ENCODE measurements at regions not wholly inside any gene's neighbourhood (a gene's known extent, or its start where the extent isn't known, plus 50 kb on each side); places are given as distances from the start of the nearest gene placed in this dataset.
"Not testable (repeated sequence)": the region's sequence is repeated elsewhere in the genome, so short reads cannot be mapped to it uniquely, and the experiment has no call there.

GRCh38 chr3:145681181-145681580, 479.8 kb downstream of the PLOD2 start:
- no peak overlapping the region for H3K4me3 Mint-ChIP-seq
- no peak for ATAC-seq
- no peaks in the 10 kb centered on the region for H3K27me3 ChIP-seq (ENCODE audit: insufficient read depth)

GRCh38 chr3:145687978-145688377, 473.0 kb downstream of the PLOD2 start:
- H3K4me3 ChIP-seq; H3K4me1 Mint-ChIP-seq; H3K4me3 Mint-ChIP-seq; H3K36me3 Mint-ChIP-seq (ENCODE audit: low read depth); H3K27ac ChIP-seq (ENCODE audit: low read depth); H3K36me3 ChIP-seq (ENCODE audit: insufficient read depth); H3K9me3 Mint-ChIP-seq; H3K27me3 Mint-ChIP-seq (ENCODE audit: insufficient read depth, low read depth, poor library complexity); H3F3A ChIP-seq (replicated peaks; ENCODE audit: low read depth); H3K27me3 ChIP-seq (ENCODE audit: insufficient read depth); H3K79me2 ChIP-seq (replicated peaks; ENCODE audit: insufficient read depth); H3K4me1 ChIP-seq (ENCODE audit: insufficient read depth); H2AFZ ChIP-seq; H3K4me2 ChIP-seq; H3K9me2 ChIP-seq (ENCODE audit: insufficient read depth); H3K27ac Mint-ChIP-seq; H4K20me1 ChIP-seq (replicated peaks; ENCODE audit: insufficient read depth); DNase-seq (ENCODE audit: low spot score); ATAC-seq: not testable (repeated sequence)

More at GRCh38 chr3:145681181-145681580, 479.8 kb downstream of the PLOD2 start:
- DNase-seq (ENCODE audit: low spot score): no peak
- Mint-ChIP-seq H3K4me1 (peaks cover 3% of the 10 kb centered on the region; the same call in 1 of the 3 replicates), H3K36me3 (ENCODE audit: low read depth) (no peaks in the 10 kb centered on the region), H3K9me3 (no peaks in the 10 kb centered on the region), H3K27ac (no peak overlapping the region), H3K27me3 (ENCODE audit: insufficient read depth, low read depth, poor library complexity) (peaks cover 4% of the 10 kb centered on the region)
- no peak for TF ChIP-seq EZH2 (IDR thresholded peaks at IDR 0.05; ENCODE audit: low read depth, unreplicated experiment)
- TF ChIP-seq CTCF (conservative IDR thresholded peaks at IDR 0.05; ENCODE audit: low read depth in 2 of 2): no peak
- Histone ChIP-seq H4K20me1 (replicated peaks; ENCODE audit: insufficient read depth) (no peaks in the 10 kb centered on the region), H3K9me2 (ENCODE audit: insufficient read depth) (no peaks in the 10 kb centered on the region), H3F3A (replicated peaks; ENCODE audit: low read depth) (no peaks in the 10 kb centered on the region), H3K27ac (ENCODE audit: low read depth) (no peak overlapping the region), H3K4me3 (no peak overlapping the region), H3K79me2 (replicated peaks; ENCODE audit: insufficient read depth) (no peaks in the 10 kb centered on the region), H2AFZ (no peak overlapping the region), H3K4me2 (no peak overlapping the region), H3K36me3 (ENCODE audit: insufficient read depth) (no peaks in the 10 kb centered on the region), H3K4me1 (ENCODE audit: insufficient read depth) (no peaks in the 10 kb centered on the region)

GRCh38 chr3:145692751-145693150, 468.2 kb downstream of the PLOD2 start:
- H3K79me2 ChIP-seq (replicated peaks; ENCODE audit: insufficient read depth): no peaks in the 10 kb centered on the region
- H3K4me1 ChIP-seq (ENCODE audit: insufficient read depth): peaks cover 11% of the 10 kb centered on the region
- no peak overlapping the region for H3K27ac ChIP-seq (ENCODE audit: low read depth)
- no peaks in the 10 kb centered on the region for H3K36me3 ChIP-seq (ENCODE audit: insufficient read depth)
- H3F3A ChIP-seq (replicated peaks; ENCODE audit: low read depth): no peaks in the 10 kb centered on the region
- no peak overlapping the region for H2AFZ ChIP-seq
- H3K27ac Mint-ChIP-seq: no peak overlapping the region
- no peak overlapping the region for H3K4me3 ChIP-seq
- H3K36me3 Mint-ChIP-seq (ENCODE audit: low read depth): no peaks in the 10 kb centered on the region
- H4K20me1 ChIP-seq (replicated peaks; ENCODE audit: insufficient read depth): no peaks in the 10 kb centered on the region
- no peaks in the 10 kb centered on the region for H3K27me3 ChIP-seq (ENCODE audit: insufficient read depth)
- TF ChIP-seq REST (IDR thresholded peaks at IDR 0.05; ENCODE audit: unreplicated experiment): no peak
- TF ChIP-seq ETS1 (IDR thresholded peaks at IDR 0.05): no peak
- TF ChIP-seq CTCF (conservative IDR thresholded peaks at IDR 0.05; ENCODE audit: low read depth in 2 of 2): no peak
- TF ChIP-seq EZH2 (IDR thresholded peaks at IDR 0.05; ENCODE audit: low read depth, unreplicated experiment): no peak
- no peak for TF ChIP-seq CREB1 (CRISPR knock-in tag; IDR thresholded peaks at IDR 0.05; ENCODE audit: low read depth)
- H3K9me3 Mint-ChIP-seq: no peaks in the 10 kb centered on the region
- H3K4me2 ChIP-seq: no peak overlapping the region
- no peaks in the 10 kb centered on the region for H3K27me3 Mint-ChIP-seq (ENCODE audit: insufficient read depth, low read depth, poor library complexity)
- peaks cover 13% of the 10 kb centered on the region for H3K4me1 Mint-ChIP-seq
- DNase-seq (ENCODE audit: low spot score): no peak
- ATAC-seq: no peak
- no peaks in the 10 kb centered on the region for H3K9me2 ChIP-seq (ENCODE audit: insufficient read depth)
- no peak overlapping the region for H3K4me3 Mint-ChIP-seq
